ENCODE measurements at regions not wholly inside any gene's neighbourhood (a gene's known extent, or its start where the extent isn't known, plus 50 kb on each side); places are given as distances from the start of the nearest gene placed in this dataset.
"Not testable (repeated sequence)": the region's sequence is repeated elsewhere in the genome, so short reads cannot be mapped to it uniquely, and the experiment has no call there.

GRCh38 chr18:46215902-46216723 lies 111.9 kb downstream of the HAUS1 start:
- no peak overlapping the region for H3K4me3 ChIP-seq (ENCODE audit: low read length)
- no peak for TF ChIP-seq CTCF (IDR thresholded peaks at IDR 0.05; ENCODE audit: insufficient read depth, low read depth, low read length, missing control alignments)
- DNase-seq (ENCODE audit: low read depth) = peak; percentile 20

- no peak overlapping the region for H3K4me3 ChIP-seq (ENCODE audit: low read length)
- DNase-seq (ENCODE audit: low read depth) = peak; percentile 71
- TF ChIP-seq CTCF (IDR thresholded peaks at IDR 0.05; ENCODE audit: insufficient read depth, low read depth, low read length, missing control alignments) = no peak
Observed at GRCh38 chr18:46220116-46220515, 115.9 kb downstream of the HAUS1 start.

GRCh38 chr18:46222093-46222492 lies 117.9 kb downstream of the HAUS1 start:
- no peak for TF ChIP-seq CTCF (IDR thresholded peaks at IDR 0.05; ENCODE audit: insufficient read depth, low read depth, low read length, missing control alignments)
- no peak overlapping the region for H3K4me3 ChIP-seq (ENCODE audit: low read length)
- DNase-seq (ENCODE audit: low read depth) = no peak

GRCh38 chr18:46222710-46223360 lies 118.7 kb downstream of the HAUS1 start:
- TF ChIP-seq CTCF (IDR thresholded peaks at IDR 0.05; ENCODE audit: insufficient read depth, low read depth, low read length, missing control alignments) = no peak
- no peak for DNase-seq (ENCODE audit: low read depth)
- no peak overlapping the region for H3K4me3 ChIP-seq (ENCODE audit: low read length)

- no peak overlapping the region for H3K4me3 ChIP-seq (ENCODE audit: low read length)
- TF ChIP-seq CTCF (IDR thresholded peaks at IDR 0.05; ENCODE audit: insufficient read depth, low read depth, low read length, missing control alignments) = no peak
- no peak for DNase-seq (ENCODE audit: low read depth)
Observed at GRCh38 chr18:46224181-46224775, 120.1 kb downstream of the HAUS1 start.

GRCh38 chr18:46226461-46226860 lies 122.3 kb downstream of the HAUS1 start:
- TF ChIP-seq CTCF (IDR thresholded peaks at IDR 0.05; ENCODE audit: insufficient read depth, low read depth, low read length, missing control alignments) = no peak
- no peak for DNase-seq (ENCODE audit: low read depth)
- no peak overlapping the region for H3K4me3 ChIP-seq (ENCODE audit: low read length)

GRCh38 chr18:46229641-46230040 lies 125.5 kb downstream of the HAUS1 start:
- not testable (repeated sequence) for H3K4me3 ChIP-seq (ENCODE audit: low read length); DNase-seq (ENCODE audit: low read depth)
